Activated effector memory CD4-positive, alpha-beta T cell treated with Interleukin-2 at 50 U/mL for 16 hours (primary cell): ENCODE measurements at regions not wholly inside any gene's neighbourhood (a gene's known extent, or its start where the extent isn't known, plus 50 kb on each side); places are given as distances from the start of the nearest gene placed in this dataset.

Source experiments
- DNase-seq: peaks from one replicate; pipeline ENCODE4 v3.0.0-alpha.2; 2020

- DNase-seq = no peak
These were observed 96.5 kb upstream of the CELF4 start for GRCh38 chr18:37662099-37662498.

GRCh38 chr18:37661478-37661877, 95.9 kb upstream of the CELF4 start:
- DNase-seq = no peak

GRCh38 chr18:37661061-37661460, 95.5 kb upstream of the CELF4 start:
- no peak for DNase-seq

GRCh38 chr18:37660658-37661057, 95.1 kb upstream of the CELF4 start:
- DNase-seq = no peak

GRCh38 chr18:37659906-37660305, 94.3 kb upstream of the CELF4 start:
- no peak for DNase-seq

- no peak for DNase-seq
These were observed 93.3 kb upstream of the CELF4 start for GRCh38 chr18:37658894-37659293.

GRCh38 chr18:37657493-37657892, 91.9 kb upstream of the CELF4 start:
- DNase-seq = no peak

- no peak for DNase-seq
These were observed 89.3 kb upstream of the CELF4 start for GRCh38 chr18:37654731-37655369.

GRCh38 chr18:37654034-37654433, 88.4 kb upstream of the CELF4 start:
- DNase-seq = no peak

GRCh38 chr18:37653618-37654017, 88.0 kb upstream of the CELF4 start:
- DNase-seq = no peak

GRCh38 chr18:37649930-37650329, 84.3 kb upstream of the CELF4 start:
- no peak for DNase-seq

GRCh38 chr18:37649416-37649815, 83.8 kb upstream of the CELF4 start:
- DNase-seq = no peak

- no peak for DNase-seq
These were observed 76.0 kb upstream of the CELF4 start for GRCh38 chr18:37641573-37641972.

- no peak for DNase-seq
These were observed 74.9 kb upstream of the CELF4 start for GRCh38 chr18:37640504-37640903.

- DNase-seq = no peak
These were observed 74.2 kb upstream of the CELF4 start for GRCh38 chr18:37639846-37640245.

- no peak for DNase-seq
These were observed 71.9 kb upstream of the CELF4 start for GRCh38 chr18:37637478-37637850.

- DNase-seq = no peak
These were observed 71.4 kb upstream of the CELF4 start for GRCh38 chr18:37636831-37637477.

GRCh38 chr18:37634516-37634915, 68.9 kb upstream of the CELF4 start:
- DNase-seq = no peak

GRCh38 chr18:37631422-37631821, 65.8 kb upstream of the CELF4 start:
- DNase-seq = no peak

GRCh38 chr18:37630334-37630733, 64.7 kb upstream of the CELF4 start:
- no peak for DNase-seq

- DNase-seq = no peak
These were observed 63.0 kb upstream of the CELF4 start for GRCh38 chr18:37628470-37629220.

- no peak for DNase-seq
These were observed 58.7 kb upstream of the CELF4 start for GRCh38 chr18:37624318-37624717.

- DNase-seq = no peak
These were observed 54.4 kb upstream of the CELF4 start for GRCh38 chr18:37619964-37620363.

GRCh38 chr18:37617623-37618022, 52.0 kb upstream of the CELF4 start:
- no peak for DNase-seq
